WTC11 (cell line): ENCODE measurements at regions not wholly inside any gene's neighbourhood (a gene's known extent, or its start where the extent isn't known, plus 50 kb on each side); places are given as distances from the start of the nearest gene placed in this dataset.

ENCODE experiments used
- ATAC-seq: fragments of 200-7000 bp; cut with Tn5 transposase; 2 replicates; pipeline ENCODE4 v1.10.0; 2021; ENCODE audit warnings: mild to moderate bottlenecking, moderate library complexity
- CTCF ChIA-PET: fragments of 300-600 bp; sonication (Branson Sonifier 250); formaldehyde crosslinking; loops from one replicate; lab custom pipeline; 2021; ENCODE audit warnings: antibody characterized with exemption; lab: Charles Lee
- POLR2A ChIA-PET: fragments of 350-600 bp; sonication (Branson Sonifier 250); formaldehyde crosslinking; loops from one replicate; lab custom pipeline; 2021; ENCODE audit warnings: antibody characterized with exemption; lab: Charles Lee
- DNase-seq: peaks from one replicate; pipeline ENCODE4 v3.0.0; 2021; ENCODE audit warnings: low spot score
- H3K27ac Mint-ChIP-seq: 2 replicates; pipeline ENCODE4 v1.8.0; 2021; ENCODE audit warnings: mixed read lengths
- H3K27me3 Mint-ChIP-seq: 2 replicates; pipeline ENCODE4 v1.8.0; 2021; ENCODE audit warnings: low read depth, mild to moderate bottlenecking, moderate library complexity, mixed read lengths
- H3K36me3 Mint-ChIP-seq: 2 replicates; pipeline ENCODE4 v1.8.0; 2021; ENCODE audit warnings: mixed read lengths
- H3K4me1 Mint-ChIP-seq: 2 replicates; pipeline ENCODE4 v1.8.0; 2022; ENCODE audit warnings: mixed read lengths
- H3K4me3 Mint-ChIP-seq: 2 replicates; pipeline ENCODE4 v1.8.0; 2021; ENCODE audit warnings: mild to moderate bottlenecking, moderate library complexity, mixed read lengths
- H3K9me3 Mint-ChIP-seq: 2 replicates; pipeline ENCODE4 v1.8.0; 2021; ENCODE audit warnings: mixed read lengths
- ELF4 ChIP-seq: sonication (generic); formaldehyde crosslinking; IDR thresholded peaks from 2 replicates; pipeline ENCODE4 v1.8.1; 2022; ENCODE audit warnings: low read depth, mild to moderate bottlenecking, moderate library complexity, missing genetic modification reagents
- GABPB1 ChIP-seq: sonication (generic); formaldehyde crosslinking; IDR thresholded peaks from 2 replicates; pipeline ENCODE4 v1.8.1; 2023; ENCODE audit warnings: mild to moderate bottlenecking, missing genetic modification reagents
- GRHL2 ChIP-seq: fragments of 250-450 bp; sonication (Bioruptor Pico); IDR thresholded peaks from 2 replicates; pipeline ENCODE4 v1.8.0; 2022; ENCODE audit warnings: mild to moderate bottlenecking, moderate library complexity; ENCODE audit not compliant: insufficient replicate concordance, severe bottlenecking
- GTF2I ChIP-seq: fragments of 250-450 bp; sonication (Bioruptor Pico); conservative IDR thresholded peaks from 2 replicates; pipeline ENCODE4 v1.4.0; 2021; ENCODE audit warnings: mild to moderate bottlenecking
- JAZF1 ChIP-seq: fragments of 250-450 bp; sonication (Bioruptor Pico); IDR thresholded peaks from 2 replicates; pipeline ENCODE4 v1.9.0; 2021; ENCODE audit warnings: moderate library complexity, mild to moderate bottlenecking, inconsistent platforms
- MXD4 ChIP-seq: fragments of 250-450 bp; sonication (Bioruptor Pico); IDR thresholded peaks from 2 replicates; pipeline ENCODE4 v1.8.0; 2021; ENCODE audit warnings: mild to moderate bottlenecking, moderate library complexity, borderline replicate concordance
- NFE2L1 ChIP-seq: sonication (generic); formaldehyde crosslinking; IDR thresholded peaks from 2 replicates; pipeline ENCODE4 v1.8.1; 2023; ENCODE audit warnings: missing genetic modification reagents
- NFYB ChIP-seq: sonication (generic); formaldehyde crosslinking; conservative IDR thresholded peaks from 2 replicates; pipeline ENCODE4 v1.8.0; 2022; ENCODE audit warnings: low read depth, missing genetic modification reagents
- PRRX2 ChIP-seq: fragments of 250-450 bp; sonication (Bioruptor Pico); IDR thresholded peaks from 2 replicates; pipeline ENCODE4 v1.8.0; 2021; ENCODE audit warnings: mild to moderate bottlenecking
- SMAD3 ChIP-seq: sonication (generic); formaldehyde crosslinking; IDR thresholded peaks from 2 replicates; pipeline ENCODE4 v1.8.0; 2022; ENCODE audit warnings: missing genetic modification reagents, mild to moderate bottlenecking, borderline replicate concordance
- ZNF138 ChIP-seq: sonication (generic); formaldehyde crosslinking; conservative IDR thresholded peaks from 2 replicates; pipeline ENCODE4 v1.8.1; 2022; ENCODE audit warnings: mild to moderate bottlenecking, moderate library complexity, missing genetic modification reagents
- ZNF416 ChIP-seq: fragments of 250-450 bp; sonication (Bioruptor Pico); IDR thresholded peaks from 2 replicates; pipeline ENCODE4 v1.9.0; 2021; ENCODE audit warnings: mild to moderate bottlenecking, inconsistent platforms
- ZNF671 ChIP-seq: fragments of 250-450 bp; sonication (Bioruptor Pico); IDR thresholded peaks from 2 replicates; pipeline ENCODE4 v1.8.0; 2021; ENCODE audit warnings: mild to moderate bottlenecking
- TF ChIP-seq, protein P1 (sequence below): sonication (generic); formaldehyde crosslinking; IDR thresholded peaks from 2 replicates; pipeline ENCODE4 v1.8.1; 2022; ENCODE audit warnings: mild to moderate bottlenecking, missing genetic modification reagents, moderate library complexity, borderline replicate concordance
- TF ChIP-seq, protein P2 (sequence below): sonication (generic); formaldehyde crosslinking; IDR thresholded peaks from 2 replicates; pipeline ENCODE4 v1.8.0; 2022; ENCODE audit warnings: mild to moderate bottlenecking, missing genetic modification reagents
- TF ChIP-seq, protein P3 (sequence below): sonication (generic); formaldehyde crosslinking; IDR thresholded peaks from 2 replicates; pipeline ENCODE4 v1.8.1; 2023; ENCODE audit warnings: mild to moderate bottlenecking, moderate library complexity, missing genetic modification reagents
- TF ChIP-seq, protein P4 (sequence below): fragments of 250-450 bp; sonication (Bioruptor Pico); IDR thresholded peaks from 2 replicates; pipeline ENCODE4 v2.1.2; 2022; ENCODE audit warnings: mild to moderate bottlenecking, moderate library complexity
- TF ChIP-seq, protein P5 (sequence below): sonication (generic); formaldehyde crosslinking; IDR thresholded peaks from 2 replicates; pipeline ENCODE4 v1.8.0; 2023; ENCODE audit warnings: missing genetic modification reagents
- TF ChIP-seq, protein P6 (sequence below): sonication (generic); formaldehyde crosslinking; IDR thresholded peaks from 2 replicates; pipeline ENCODE4 v1.8.1; 2022; ENCODE audit warnings: low read depth, mild to moderate bottlenecking, moderate library complexity, missing genetic modification reagents, borderline replicate concordance
- TF ChIP-seq, protein P7 (sequence below): sonication (generic); formaldehyde crosslinking; IDR thresholded peaks from 2 replicates; pipeline ENCODE4 v1.8.0; 2022; ENCODE audit warnings: mild to moderate bottlenecking, missing genetic modification reagents
- TF ChIP-seq, protein P8 (sequence below): sonication (generic); formaldehyde crosslinking; IDR thresholded peaks from 2 replicates; pipeline ENCODE4 v1.8.1; 2022; ENCODE audit warnings: missing genetic modification reagents, borderline replicate concordance
- TF ChIP-seq, protein P9 (sequence below): fragments of 200-600 bp; IDR thresholded peaks from 2 replicates; pipeline ENCODE4 v1.8.0; 2022; ENCODE audit warnings: antibody characterized with exemption

DNA sequence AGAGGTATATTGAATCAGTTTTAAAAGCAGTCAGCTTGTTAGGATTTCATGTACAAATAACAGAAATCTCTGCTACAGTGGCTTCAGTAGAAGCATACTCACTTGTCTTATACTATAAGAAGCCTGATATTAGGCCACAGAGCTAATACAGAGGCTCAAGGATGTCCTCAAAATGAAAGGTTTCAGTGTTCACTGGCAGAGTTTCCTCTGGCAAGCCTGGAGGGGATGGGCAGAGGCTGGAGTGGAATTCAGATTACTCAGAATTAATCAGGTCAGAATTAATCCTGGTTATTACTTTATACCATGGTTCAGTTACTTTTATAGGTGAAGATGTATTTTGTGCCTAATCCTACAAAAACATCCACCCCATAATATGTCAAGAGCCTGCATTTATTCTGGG is 520.5 kb downstream of the USP25 start (continued):
- TF ChIP-seq, protein P1, sequence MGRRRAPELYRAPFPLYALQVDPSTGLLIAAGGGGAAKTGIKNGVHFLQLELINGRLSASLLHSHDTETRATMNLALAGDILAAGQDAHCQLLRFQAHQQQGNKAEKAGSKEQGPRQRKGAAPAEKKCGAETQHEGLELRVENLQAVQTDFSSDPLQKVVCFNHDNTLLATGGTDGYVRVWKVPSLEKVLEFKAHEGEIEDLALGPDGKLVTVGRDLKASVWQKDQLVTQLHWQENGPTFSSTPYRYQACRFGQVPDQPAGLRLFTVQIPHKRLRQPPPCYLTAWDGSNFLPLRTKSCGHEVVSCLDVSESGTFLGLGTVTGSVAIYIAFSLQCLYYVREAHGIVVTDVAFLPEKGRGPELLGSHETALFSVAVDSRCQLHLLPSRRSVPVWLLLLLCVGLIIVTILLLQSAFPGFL (CRISPR knock-in tag), result no peak
- TF ChIP-seq, protein P2, sequence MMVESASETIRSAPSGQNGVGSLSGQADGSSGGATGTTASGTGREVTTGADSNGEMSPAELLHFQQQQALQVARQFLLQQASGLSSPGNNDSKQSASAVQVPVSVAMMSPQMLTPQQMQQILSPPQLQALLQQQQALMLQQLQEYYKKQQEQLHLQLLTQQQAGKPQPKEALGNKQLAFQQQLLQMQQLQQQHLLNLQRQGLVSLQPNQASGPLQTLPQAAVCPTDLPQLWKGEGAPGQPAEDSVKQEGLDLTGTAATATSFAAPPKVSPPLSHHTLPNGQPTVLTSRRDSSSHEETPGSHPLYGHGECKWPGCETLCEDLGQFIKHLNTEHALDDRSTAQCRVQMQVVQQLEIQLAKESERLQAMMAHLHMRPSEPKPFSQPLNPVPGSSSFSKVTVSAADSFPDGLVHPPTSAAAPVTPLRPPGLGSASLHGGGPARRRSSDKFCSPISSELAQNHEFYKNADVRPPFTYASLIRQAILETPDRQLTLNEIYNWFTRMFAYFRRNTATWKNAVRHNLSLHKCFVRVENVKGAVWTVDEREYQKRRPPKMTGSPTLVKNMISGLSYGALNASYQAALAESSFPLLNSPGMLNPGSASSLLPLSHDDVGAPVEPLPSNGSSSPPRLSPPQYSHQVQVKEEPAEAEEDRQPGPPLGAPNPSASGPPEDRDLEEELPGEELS, result no peak
- TF ChIP-seq, protein P3, sequence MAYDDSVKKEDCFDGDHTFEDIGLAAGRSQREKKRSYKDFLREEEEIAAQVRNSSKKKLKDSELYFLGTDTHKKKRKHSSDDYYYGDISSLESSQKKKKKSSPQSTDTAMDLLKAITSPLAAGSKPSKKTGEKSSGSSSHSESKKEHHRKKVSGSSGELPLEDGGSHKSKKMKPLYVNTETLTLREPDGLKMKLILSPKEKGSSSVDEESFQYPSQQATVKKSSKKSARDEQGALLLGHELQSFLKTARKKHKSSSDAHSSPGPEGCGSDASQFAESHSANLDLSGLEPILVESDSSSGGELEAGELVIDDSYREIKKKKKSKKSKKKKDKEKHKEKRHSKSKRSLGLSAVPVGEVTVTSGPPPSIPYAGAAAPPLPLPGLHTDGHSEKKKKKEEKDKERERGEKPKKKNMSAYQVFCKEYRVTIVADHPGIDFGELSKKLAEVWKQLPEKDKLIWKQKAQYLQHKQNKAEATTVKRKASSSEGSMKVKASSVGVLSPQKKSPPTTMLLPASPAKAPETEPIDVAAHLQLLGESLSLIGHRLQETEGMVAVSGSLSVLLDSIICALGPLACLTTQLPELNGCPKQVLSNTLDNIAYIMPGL (CRISPR knock-in tag), result no peak
- TF ChIP-seq, protein P4, sequence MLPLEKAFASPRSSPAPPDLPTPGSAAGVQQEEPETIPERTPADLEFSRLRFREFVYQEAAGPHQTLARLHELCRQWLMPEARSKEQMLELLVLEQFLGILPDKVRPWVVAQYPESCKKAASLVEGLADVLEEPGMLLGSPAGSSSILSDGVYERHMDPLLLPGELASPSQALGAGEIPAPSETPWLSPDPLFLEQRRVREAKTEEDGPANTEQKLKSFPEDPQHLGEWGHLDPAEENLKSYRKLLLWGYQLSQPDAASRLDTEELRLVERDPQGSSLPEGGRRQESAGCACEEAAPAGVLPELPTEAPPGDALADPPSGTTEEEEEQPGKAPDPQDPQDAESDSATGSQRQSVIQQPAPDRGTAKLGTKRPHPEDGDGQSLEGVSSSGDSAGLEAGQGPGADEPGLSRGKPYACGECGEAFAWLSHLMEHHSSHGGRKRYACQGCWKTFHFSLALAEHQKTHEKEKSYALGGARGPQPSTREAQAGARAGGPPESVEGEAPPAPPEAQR (CRISPR knock-in tag), result no peak
- TF ChIP-seq MXD4 (CRISPR knock-in tag) (no peak), ZNF416 (CRISPR knock-in tag) (no peak), NFYB (CRISPR knock-in tag) (no peak), PRRX2 (no peak)

DNA sequence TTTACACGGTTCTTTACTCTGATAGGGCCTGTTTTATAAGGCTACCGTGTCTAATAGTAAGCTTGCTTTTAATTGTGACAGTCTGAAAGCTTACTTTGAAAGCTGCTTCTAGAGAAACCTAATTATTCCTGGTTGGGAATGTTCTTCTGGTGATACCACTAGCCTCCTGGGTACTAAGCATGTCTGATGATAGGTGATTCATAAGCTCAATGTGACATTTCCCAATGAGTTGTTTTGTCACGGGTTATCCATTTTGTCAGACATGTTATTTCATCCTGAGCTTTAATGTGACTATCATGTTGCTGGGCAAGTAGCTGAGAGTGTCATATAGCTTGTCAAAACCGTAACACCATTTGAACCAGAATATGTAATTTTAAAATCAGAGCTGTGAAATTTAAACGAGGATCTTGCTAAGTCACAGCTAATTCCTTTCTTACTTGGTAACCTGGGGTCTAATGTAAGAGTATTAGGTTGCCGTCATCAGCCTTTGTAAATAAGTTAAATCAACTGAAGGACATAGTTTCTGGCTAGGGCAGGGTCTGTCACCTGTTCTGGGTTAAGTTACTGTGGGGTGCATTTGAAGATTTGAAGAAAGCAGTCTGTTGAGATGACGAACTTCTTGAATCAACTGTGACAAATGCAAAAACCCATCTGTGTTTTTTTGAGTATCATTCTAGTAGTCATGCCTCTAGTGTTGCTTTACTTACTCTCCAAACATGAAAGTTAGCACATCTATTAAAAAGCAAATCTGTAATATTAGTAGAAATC is 529.2 kb downstream of the USP25 start:
- ATAC-seq (no peak), DNase-seq (no peak)
- H3K9me3 Mint-ChIP-seq, result no peaks in the 10 kb centered on the region
- no peak overlapping the region for H3K4me3 Mint-ChIP-seq
- no peaks in the 10 kb centered on the region for H3K36me3 Mint-ChIP-seq
- CTCF ChIA-PET, result no interaction called here
- POLR2A ChIA-PET, result no interaction called here
- H3K27me3 Mint-ChIP-seq, result no peaks in the 10 kb centered on the region
- H3K4me1 Mint-ChIP-seq, result no peaks in the 10 kb centered on the region
- H3K27ac Mint-ChIP-seq, result no peak overlapping the region
- TF ChIP-seq ELF4 (CRISPR knock-in tag) (no peak), ZNF138 (no peak), NFE2L1 (no peak), GTF2I (CRISPR knock-in tag) (no peak), ZNF671 (CRISPR knock-in tag) (no peak), SMAD3 (CRISPR knock-in tag) (no peak), GABPB1 (CRISPR knock-in tag) (no peak), JAZF1 (CRISPR knock-in tag) (no peak), GRHL2 (CRISPR knock-in tag) (no peak)
- TF ChIP-seq, protein P5, sequence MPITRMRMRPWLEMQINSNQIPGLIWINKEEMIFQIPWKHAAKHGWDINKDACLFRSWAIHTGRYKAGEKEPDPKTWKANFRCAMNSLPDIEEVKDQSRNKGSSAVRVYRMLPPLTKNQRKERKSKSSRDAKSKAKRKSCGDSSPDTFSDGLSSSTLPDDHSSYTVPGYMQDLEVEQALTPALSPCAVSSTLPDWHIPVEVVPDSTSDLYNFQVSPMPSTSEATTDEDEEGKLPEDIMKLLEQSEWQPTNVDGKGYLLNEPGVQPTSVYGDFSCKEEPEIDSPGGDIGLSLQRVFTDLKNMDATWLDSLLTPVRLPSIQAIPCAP (CRISPR knock-in tag), result no peak
- TF ChIP-seq, protein P6, sequence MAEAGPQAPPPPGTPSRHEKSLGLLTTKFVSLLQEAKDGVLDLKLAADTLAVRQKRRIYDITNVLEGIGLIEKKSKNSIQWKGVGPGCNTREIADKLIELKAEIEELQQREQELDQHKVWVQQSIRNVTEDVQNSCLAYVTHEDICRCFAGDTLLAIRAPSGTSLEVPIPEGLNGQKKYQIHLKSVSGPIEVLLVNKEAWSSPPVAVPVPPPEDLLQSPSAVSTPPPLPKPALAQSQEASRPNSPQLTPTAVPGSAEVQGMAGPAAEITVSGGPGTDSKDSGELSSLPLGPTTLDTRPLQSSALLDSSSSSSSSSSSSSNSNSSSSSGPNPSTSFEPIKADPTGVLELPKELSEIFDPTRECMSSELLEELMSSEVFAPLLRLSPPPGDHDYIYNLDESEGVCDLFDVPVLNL, result no peak
- TF ChIP-seq, protein P7, sequence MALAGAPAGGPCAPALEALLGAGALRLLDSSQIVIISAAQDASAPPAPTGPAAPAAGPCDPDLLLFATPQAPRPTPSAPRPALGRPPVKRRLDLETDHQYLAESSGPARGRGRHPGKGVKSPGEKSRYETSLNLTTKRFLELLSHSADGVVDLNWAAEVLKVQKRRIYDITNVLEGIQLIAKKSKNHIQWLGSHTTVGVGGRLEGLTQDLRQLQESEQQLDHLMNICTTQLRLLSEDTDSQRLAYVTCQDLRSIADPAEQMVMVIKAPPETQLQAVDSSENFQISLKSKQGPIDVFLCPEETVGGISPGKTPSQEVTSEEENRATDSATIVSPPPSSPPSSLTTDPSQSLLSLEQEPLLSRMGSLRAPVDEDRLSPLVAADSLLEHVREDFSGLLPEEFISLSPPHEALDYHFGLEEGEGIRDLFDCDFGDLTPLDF (CRISPR knock-in tag), result no peak
- TF ChIP-seq, protein P8, sequence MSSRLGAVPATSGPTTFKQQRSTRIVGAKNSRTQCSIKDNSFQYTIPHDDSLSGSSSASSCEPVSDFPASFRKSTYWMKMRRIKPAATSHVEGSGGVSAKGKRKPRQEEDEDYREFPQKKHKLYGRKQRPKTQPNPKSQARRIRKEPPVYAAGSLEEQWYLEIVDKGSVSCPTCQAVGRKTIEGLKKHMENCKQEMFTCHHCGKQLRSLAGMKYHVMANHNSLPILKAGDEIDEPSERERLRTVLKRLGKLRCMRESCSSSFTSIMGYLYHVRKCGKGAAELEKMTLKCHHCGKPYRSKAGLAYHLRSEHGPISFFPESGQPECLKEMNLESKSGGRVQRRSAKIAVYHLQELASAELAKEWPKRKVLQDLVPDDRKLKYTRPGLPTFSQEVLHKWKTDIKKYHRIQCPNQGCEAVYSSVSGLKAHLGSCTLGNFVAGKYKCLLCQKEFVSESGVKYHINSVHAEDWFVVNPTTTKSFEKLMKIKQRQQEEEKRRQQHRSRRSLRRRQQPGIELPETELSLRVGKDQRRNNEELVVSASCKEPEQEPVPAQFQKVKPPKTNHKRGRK (CRISPR knock-in tag), result no peak
- TF ChIP-seq, protein P9, sequence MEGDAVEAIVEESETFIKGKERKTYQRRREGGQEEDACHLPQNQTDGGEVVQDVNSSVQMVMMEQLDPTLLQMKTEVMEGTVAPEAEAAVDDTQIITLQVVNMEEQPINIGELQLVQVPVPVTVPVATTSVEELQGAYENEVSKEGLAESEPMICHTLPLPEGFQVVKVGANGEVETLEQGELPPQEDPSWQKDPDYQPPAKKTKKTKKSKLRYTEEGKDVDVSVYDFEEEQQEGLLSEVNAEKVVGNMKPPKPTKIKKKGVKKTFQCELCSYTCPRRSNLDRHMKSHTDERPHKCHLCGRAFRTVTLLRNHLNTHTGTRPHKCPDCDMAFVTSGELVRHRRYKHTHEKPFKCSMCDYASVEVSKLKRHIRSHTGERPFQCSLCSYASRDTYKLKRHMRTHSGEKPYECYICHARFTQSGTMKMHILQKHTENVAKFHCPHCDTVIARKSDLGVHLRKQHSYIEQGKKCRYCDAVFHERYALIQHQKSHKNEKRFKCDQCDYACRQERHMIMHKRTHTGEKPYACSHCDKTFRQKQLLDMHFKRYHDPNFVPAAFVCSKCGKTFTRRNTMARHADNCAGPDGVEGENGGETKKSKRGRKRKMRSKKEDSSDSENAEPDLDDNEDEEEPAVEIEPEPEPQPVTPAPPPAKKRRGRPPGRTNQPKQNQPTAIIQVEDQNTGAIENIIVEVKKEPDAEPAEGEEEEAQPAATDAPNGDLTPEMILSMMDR, result no peak
